B cell (primary cell): ENCODE measurements at regions not wholly inside any gene's neighbourhood (a gene's known extent, or its start where the extent isn't known, plus 50 kb on each side); places are given as distances from the start of the nearest gene placed in this dataset.

Experiments
- CTCF ChIP-seq: fragments of 200-600 bp; IDR thresholded peaks from one replicate; pipeline ENCODE4 v1.8.0; 2022; ENCODE audit warnings: antibody characterized with exemption, mild to moderate bottlenecking
- EZH2 ChIP-seq: IDR thresholded peaks from 2 replicates; pipeline ENCODE4 v1.6.1; 2012; ENCODE audit warnings: borderline replicate concordance, low read depth, mild to moderate bottlenecking, moderate library complexity, low read length; ENCODE audit not compliant: insufficient read depth, poor library complexity, severe bottlenecking

- TF ChIP-seq CTCF, result no peak
- TF ChIP-seq EZH2, result no peak
Measured at GRCh38 chr2:224638301-224638823, 53.2 kb upstream of the CUL3 start.
